NCI-H2029 treated with DMSO at 0.1 percent for 48 hours (cell line): ENCODE measurements at regions not wholly inside any gene's neighbourhood (a gene's known extent, or its start where the extent isn't known, plus 50 kb on each side); places are given as distances from the start of the nearest gene placed in this dataset.

Experiments
- DNase-seq: peaks from one replicate; lab custom pipeline; 2025; lab: John Stamatoyannopoulos, UW

GRCh38 chr16:80079072-80079471, 461.7 kb upstream of the DYNLRB2 start:
- DNase-seq: no peak

GRCh38 chr16:80077696-80078095, 463.1 kb upstream of the DYNLRB2 start:
- no peak for DNase-seq

- no peak for DNase-seq
These were observed 466.5 kb upstream of the DYNLRB2 start for GRCh38 chr16:80074329-80074728.

GRCh38 chr16:80071964-80072456, 468.8 kb upstream of the DYNLRB2 start:
- no peak for DNase-seq

DNA sequence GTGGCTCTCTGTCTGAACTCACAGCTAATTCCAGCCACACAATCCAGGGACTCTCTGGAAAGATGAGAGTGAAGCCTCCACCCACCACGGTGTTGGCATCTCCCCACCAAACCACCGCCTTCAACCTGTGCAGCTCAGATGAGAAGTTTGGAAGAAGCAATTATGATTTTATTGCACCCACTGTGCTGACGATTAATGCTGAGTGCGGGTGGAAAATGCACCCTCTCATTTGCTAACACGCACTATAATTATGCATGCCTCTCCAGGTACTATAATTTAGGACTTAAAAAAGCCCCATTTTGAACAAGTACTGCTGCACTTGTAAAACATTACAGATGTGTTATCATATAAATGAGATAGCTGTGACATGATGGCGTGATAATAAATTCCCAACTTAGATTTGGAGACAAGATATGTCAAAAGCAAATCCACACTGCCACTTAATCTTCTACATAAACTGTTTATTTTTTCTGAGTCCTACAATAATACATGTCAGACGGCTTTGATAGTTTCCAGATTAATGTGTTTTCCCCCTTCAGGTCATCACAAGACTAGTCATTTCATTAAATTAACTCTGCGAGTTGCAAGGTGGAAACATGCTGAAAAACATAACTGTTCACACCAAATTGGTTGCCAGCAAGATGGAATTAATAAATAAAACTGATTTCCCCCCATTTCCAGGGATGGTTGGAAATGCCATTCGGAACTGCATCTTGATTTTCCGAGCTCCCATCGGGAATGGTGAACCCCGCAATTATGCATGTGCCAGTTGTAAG, 466.5 kb upstream of the MAF start:
- DNase-seq: no peak

DNA sequence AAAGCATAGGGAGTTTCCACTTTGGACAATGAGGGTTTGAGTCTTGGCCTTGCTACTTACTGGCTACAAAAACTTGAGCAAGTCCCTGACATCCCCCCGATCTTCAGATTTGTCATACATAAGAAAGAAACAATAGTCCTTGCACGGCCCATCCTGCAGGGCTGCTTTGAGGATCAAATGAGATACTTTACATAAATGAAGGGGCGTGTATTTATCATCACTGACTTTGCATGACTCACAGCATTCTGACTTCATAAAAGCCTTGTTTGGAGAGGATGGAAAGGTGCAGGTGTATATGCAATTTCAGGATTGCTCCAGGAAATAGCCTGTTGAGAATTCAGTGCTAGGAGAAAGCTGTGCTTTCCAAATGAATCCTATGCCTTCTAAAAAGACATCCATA, 465.0 kb upstream of the MAF start:
- DNase-seq: no peak

- DNase-seq: no peak
These were observed 463.2 kb upstream of the MAF start for GRCh38 chr16:80063713-80064069.

- DNase-seq: no peak
These were observed 462.6 kb upstream of the MAF start for GRCh38 chr16:80063031-80063712.

- no peak for DNase-seq
These were observed 462.0 kb upstream of the MAF start for GRCh38 chr16:80062361-80063030.

GRCh38 chr16:80060470-80060869, 459.9 kb upstream of the MAF start:
- no peak for DNase-seq

DNA sequence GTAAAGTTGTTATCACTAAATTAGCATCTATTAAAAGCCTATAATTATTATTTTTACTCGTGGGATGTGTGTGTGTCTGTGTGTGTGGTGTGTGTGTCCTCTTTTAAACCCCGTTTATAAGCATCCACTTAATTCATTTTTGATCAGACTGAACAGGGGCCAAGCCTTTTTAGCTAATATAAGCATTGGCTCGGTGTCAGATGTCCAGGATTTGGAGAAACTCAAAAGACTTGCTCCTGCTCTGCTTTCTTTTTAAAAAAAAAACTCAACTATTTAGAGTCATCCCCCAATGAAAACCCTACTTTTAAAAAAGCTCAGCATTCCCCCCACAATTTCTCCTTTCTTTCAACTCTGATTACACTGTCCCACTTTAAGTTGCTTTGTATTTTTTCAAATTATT, 459.3 kb upstream of the MAF start:
- DNase-seq: no peak

DNA sequence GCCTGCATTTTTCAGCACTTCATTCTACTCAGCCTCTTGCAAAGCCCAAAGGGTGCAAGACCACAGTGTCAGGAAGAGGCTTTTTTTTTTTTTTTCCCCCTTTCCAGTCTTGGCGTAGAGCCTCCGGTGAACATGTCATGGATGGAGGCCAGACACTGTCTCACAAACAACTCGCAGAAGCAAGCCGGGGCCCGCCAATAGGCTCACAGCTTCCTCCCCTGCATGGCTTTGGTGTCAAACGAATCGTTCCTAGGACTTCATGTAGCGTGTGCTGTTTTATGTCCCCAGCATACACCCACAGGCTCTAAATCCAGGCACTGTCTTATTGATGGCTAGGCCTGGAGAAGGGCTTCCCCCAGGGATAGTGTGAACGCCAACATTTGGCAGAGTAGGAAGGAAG, 457.7 kb upstream of the MAF start:
- DNase-seq: no peak

DNA sequence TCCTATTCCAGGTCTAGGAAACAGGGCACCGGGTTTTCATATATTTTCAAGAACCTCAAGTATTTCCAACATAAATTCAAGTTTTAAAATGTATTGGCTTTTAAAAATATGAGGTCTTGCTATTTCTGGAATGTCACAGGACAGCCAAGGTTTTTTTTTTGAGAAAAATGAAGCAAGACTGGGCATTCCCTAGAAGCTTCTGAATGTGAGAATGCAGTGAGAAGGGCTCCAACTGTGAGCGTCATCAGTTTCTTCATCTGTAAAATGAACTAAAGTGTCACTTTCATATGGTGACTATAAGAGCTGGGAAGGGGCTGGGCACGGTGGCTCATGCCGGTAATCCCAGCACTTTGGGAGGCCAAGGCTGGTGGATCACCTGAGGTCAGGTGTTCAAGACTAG, 455.8 kb upstream of the MAF start:
- no peak for DNase-seq

DNA sequence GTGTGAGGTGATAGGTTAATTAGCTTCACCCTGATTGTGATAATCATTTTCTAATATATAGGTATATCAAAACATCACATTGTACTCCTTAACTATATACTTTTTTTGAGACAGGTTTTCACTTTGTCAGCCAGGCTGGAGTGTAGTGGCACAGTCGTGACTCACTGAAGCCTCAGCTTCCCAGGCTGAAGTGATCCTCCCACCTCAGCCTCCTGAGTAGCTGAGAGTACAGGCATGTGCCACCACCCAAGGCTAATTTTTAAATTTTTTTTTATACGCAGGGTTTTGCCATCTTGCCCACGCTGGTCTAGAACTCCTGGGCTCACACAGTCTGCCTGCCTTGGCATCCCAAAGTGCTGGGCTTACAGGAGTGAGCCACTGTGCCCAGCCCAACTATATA, 455.3 kb upstream of the MAF start:
- no peak for DNase-seq

GRCh38 chr16:80054647-80055046, 454.1 kb upstream of the MAF start:
- no peak for DNase-seq

GRCh38 chr16:80051040-80051439, 450.5 kb upstream of the MAF start:
- DNase-seq: no peak

DNA sequence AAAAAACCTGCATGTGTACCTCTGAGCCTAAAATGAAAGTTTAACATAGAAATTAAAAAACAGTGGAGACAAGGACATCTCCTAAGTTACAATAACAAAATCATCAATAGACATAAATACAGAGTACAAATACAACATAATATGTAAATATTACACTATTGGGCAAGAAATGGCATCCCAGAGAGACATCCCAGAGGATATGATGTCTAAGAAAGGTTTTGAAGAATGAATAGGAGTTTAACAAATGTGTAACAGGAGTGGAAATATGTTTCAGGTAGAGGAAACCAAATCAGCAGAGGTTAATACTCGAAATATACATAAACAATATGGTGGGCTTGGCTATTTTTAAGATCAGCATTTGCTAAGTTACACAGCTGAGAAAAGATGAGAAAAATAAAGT, 447.7 kb upstream of the MAF start:
- DNase-seq: no peak

DNA sequence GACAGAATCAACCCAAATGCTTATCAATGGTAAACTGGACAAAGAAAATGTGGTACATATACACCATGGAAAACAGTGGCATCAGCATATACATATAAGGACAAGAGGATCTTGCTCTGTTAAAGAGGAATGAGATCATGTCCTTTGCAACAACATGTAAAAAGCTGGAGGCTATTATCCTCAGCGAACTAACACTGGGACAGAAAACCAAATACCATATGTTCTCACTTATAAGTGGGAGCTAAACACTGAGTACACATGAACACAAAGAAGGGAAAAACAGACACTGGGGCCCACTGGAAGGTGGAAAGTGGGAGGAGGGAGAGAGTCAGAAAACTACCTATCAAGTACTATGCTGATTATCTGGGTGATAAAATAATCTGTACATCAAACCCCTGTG, 447.3 kb upstream of the MAF start:
- DNase-seq: no peak

DNA sequence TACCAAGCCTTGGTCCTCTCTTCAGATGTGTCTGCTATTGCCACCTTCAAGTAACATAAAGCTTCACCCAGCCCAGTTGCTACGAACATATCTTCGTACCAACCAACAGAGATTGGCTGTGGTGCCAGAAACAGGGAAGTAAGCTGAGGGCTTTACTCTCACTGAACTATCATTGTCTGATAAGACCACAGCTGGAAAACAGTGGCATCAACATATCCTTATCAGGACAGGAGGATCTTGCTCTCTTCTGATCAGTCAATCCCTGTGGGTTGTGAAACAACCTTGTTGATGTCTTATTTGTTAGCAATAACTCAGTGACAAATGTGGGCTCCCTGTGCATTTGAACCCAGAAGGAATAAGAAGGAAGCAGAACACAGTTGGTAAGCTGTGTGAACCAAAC, 446.3 kb upstream of the MAF start:
- DNase-seq: no peak

GRCh38 chr16:80046261-80046660, 445.7 kb upstream of the MAF start:
- no peak for DNase-seq

GRCh38 chr16:80045861-80046260, 445.3 kb upstream of the MAF start:
- DNase-seq: no peak

GRCh38 chr16:80041410-80041809, 440.9 kb upstream of the MAF start:
- DNase-seq: no peak

DNA sequence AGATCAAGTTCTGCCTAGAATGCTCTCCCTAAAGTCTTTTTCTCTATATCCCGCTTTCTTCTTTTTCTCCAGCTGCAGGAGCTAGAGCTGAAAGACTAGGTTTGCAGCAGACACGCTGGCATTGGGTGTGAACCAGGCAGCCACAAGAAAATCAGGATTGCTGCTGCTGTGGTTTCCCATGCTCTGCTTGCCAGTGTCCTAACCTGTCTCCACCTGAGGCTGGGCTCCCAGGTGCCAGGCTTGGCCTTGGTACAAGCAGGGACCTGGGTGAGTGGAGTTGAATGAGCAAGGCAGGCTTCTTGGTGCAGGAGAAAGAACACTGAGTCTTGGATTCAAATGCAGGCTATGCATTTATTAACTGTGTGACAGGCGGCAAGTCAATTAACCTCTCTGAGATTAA, 440.3 kb upstream of the MAF start:
- DNase-seq: no peak
